Kidney glomerular epithelial cell (primary cell): ENCODE measurements at regions not wholly inside any gene's neighbourhood (a gene's known extent, or its start where the extent isn't known, plus 50 kb on each side); places are given as distances from the start of the nearest gene placed in this dataset.
A peak's percentile ranks its signal among the peaks of the same experiment; 100 is the strongest.

Experiments used
- DNase-seq: peaks from one replicate; lab custom pipeline; 2025; lab: John Stamatoyannopoulos, UW

DNA sequence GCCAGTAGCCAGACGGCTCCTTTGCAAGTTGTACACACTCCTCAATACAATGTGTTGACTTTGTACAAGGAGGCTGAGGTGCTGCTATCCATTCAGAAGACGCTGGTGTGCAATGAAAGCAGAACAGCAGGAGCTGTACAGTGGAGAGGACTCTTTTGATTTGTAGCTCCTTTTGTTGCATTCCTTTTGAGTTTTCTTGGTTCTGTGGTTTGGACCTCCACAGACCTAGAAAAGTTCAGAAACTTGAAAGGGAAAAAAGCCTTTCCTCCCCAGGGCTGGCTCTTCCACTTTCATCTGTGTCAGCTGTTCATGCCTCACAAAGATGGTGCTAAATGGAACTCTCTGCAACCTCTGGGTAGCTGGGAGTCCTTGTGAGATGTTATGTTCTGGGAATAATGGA, 117.4 kb downstream of the MAT2B start:
- no peak for DNase-seq

DNA sequence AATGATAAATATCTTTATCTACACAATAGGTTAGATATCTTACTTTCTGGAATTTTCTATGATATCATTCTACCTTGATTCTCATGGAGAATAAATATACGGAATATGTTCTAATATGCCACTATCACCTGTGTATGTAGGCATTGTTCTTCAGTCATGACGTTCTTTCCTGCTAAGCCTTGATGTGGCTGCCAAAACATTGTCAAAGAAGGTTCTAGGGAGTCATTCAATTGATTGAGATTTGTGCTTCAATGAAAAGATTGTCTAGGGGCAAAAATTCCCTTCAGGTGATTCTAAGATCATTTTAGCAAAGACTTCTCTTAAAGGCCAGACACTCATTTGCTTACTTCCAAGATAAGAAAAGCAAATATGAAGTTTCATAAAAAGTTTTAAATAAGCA, 118.1 kb downstream of the MAT2B start:
- no peak for DNase-seq

GRCh38 chr5:163623986-163624385, 118.6 kb downstream of the MAT2B start:
- no peak for DNase-seq

DNA sequence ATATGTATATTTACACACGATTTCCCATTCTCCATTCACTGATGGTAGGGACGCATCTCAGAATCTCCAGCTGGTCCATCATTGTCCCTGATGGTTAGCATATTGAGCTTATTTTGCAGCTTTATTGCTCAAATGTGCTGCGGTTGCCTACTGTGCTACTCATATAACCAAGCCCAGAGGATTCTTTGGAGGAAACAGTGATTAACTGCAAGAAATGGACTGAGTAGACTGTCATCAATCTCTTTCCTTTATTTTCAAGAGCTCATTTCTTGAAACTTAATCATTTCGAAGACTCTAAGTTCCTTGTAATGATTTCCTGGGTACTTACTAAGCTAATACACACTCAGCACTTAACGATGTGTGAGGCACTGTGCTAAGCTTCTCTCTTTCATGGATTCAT, 119.0 kb downstream of the MAT2B start:
- DNase-seq, result no peak

GRCh38 chr5:163626904-163627434, 121.5 kb downstream of the MAT2B start:
- no peak for DNase-seq

GRCh38 chr5:163631856-163632255, 126.4 kb downstream of the MAT2B start:
- no peak for DNase-seq

DNA sequence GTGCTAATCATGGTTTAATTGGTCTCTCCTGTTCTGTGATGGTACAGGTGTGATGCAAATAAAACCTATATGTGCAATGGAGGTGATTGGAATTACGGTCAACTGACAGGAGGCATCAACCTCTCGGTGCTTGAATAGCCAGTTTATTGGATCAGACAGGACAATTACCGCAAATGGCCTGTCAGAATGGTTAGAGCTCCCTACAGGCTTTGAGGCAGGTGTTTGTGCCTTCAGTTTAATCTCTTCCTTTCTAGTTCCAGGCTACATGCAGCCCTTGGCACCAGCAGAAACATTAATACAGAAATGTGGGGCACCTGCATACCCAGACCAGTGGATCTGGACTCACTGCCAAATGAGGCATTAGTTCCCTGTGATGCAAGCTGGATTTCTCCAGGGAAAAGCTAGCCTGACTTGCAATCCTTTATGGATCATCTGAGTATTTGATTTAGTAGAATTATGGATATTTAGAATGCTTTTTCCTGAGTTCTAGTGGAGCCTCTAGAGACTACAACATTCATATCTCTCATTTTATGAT, 128.6 kb downstream of the MAT2B start:
- no peak for DNase-seq

GRCh38 chr5:163635631-163636030, 130.2 kb downstream of the MAT2B start:
- DNase-seq, result no peak

DNA sequence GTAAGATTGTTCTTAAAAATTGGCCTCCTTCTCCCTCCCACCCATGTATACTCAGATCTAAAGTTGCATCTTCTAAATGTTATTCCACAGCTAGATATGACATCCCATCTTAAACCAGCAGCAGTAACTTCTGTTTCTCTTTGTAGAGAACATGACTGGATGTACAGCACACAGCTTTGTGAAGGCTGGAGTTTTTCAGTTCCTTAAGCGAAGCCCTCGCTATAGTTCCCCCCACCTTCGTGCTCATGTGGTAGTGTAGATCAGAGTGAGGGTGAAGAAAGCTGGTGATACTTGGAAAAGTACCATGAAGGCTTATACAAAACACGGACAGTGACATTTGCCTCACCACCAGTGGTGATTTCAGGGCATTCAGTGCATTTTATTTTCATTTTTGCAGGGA, 137.5 kb downstream of the MAT2B start:
- no peak for DNase-seq

GRCh38 chr5:163645421-163646416, 140.3 kb downstream of the MAT2B start:
- DNase-seq, result no peak

- DNase-seq, result no peak
Observed at GRCh38 chr5:163649514-163649913, 144.1 kb downstream of the MAT2B start.

- DNase-seq, result no peak
Observed at GRCh38 chr5:163653526-163653925, 148.1 kb downstream of the MAT2B start.

DNA sequence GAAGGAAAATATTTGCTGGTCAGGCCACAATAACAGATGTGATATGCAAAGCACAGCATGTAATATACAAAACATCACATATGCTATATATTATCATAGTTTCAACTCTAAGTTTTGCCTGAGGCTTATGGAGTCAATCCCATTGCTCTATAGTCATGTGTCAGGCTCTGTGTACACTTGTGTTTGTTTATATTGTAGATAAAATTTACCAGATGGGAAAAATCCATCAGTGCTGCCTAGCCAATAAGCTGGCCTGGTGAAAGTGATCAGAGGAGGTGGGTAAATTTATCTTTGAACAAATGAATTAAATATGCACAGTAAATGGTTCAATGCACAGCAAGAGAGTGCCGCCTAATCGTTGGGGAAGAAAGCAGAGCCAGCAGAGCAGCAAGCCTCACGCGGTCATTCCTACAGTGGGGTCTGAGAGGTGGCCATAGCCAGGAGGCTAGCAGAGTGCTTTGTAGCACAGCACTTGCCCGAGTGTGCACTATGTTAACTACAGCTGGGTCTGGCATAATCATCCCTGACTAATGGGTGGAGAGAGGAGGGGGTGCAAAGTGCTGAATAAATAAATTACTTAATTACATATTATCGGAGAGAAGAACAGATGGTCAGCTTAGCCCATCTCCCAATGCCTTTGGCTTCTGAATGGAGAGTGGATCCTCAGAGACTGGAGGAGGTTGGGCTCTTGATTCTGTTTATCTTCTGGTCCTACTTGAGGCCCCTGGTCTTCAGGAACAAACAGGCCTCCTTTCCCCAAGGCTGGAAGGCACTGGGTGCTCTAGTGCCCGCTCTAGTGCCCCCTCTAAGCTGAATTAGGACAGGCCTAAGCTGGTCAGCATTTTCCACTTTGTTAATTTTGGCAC, 153.5 kb downstream of the MAT2B start:
- DNase-seq, result no peak

GRCh38 chr5:163659568-163659902, 154.1 kb downstream of the MAT2B start:
- no peak for DNase-seq

DNA sequence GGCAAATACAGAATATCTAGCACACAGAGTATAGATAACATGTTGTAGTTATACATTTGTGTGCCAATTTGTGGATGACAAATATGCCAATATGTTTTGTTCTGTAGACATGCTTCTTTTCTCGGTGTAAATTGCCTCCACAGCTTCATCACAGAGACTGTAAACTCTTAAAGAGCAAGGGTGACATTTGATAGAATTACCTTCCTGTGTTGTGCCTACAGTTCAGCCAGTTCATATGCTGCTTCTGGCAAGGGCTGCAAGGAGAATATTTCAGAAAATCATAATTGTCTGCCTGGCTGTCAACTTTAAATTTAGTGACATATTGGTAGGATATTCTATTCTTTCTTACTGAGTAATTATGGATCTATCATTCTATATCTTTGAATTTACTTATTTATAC, 155.1 kb downstream of the MAT2B start:
- no peak for DNase-seq

DNA sequence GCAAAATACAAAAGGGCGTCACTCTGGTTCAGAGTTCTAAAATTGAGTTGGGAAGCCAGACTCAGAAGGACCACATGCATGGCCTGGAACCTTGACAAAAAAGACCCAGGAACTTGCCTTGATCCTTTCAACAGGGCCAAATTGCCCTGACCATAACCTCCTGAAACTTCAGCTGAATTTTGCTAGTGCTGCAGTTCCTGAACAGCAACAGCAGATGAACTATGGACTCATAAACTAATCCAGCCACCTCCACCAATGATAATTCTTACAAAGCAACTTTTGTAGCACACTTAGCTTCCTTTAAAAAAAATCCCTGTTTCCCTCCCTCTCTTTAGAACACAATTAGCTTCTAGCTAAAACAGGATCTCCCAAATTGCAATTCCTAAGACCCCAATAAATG, 155.9 kb downstream of the MAT2B start:
- no peak for DNase-seq

DNA sequence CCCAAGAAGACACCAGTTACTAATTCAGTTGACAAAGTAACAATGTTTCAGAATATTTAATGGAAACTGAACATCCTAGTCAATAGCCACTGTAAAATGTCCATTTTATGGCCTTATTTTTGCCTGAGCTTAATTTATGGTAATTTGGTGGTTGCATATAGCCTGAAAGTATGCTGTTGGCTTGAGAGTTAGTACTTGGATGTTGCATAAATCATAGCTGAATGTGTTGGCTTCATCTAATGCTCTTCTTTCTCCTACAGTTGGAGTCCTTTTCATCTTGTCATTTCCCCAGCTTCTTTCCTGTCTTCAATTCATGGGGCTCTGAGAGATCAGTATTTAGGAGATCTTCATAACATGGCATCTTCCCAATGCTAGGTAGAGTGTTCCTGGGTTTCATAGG, 164.6 kb downstream of the MAT2B start:
- DNase-seq, result no peak

GRCh38 chr5:163677092-163677491, 171.7 kb downstream of the MAT2B start:
- no peak for DNase-seq

- DNase-seq, result no peak
Observed at GRCh38 chr5:163682234-163682633, 176.8 kb downstream of the MAT2B start.

GRCh38 chr5:163687414-163687813, 182.0 kb downstream of the MAT2B start:
- no peak for DNase-seq

- DNase-seq, result no peak
Observed at GRCh38 chr5:163692091-163692490, 186.7 kb downstream of the MAT2B start.

DNA sequence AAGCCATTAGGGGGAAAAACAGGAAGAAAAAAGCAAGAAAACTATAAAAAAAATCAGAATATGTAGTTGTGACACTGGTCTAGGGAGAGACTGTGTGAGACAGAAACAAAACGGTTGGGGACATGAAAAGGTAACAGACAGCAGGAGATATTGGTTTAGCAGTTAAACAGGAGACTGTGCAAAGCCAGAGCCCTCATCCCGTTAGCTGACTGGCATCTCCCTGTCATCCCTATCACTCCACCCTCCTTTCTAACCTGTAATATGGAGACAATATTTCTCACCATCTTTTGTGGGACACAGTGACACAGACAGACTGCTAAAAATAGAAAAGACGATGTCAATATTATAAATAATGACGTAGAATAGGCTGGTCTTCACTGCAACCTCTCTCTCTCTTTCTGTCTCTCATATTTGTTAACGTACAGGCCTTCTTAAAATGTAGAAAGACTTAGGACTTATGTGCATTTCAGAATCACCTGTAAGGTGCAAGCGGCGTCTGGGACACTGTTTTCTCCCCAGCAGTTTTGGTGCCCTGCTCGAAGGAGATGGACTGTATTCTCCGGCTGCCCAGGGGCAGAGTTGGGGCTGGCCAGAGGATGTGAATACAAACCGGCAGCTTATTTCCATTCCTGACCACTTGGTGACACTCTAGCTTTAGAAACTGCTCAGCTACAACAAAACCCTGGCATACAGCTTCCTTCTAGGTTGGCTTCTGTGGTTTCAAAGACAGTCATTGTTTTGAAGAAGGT, 190.6 kb downstream of the MAT2B start:
- peak; percentile 46 for DNase-seq
